GM23338 (cell line): ENCODE measurements at regions not wholly inside any gene's neighbourhood (a gene's known extent, or its start where the extent isn't known, plus 50 kb on each side); places are given as distances from the start of the nearest gene placed in this dataset.
"Not testable (repeated sequence)": the region's sequence is repeated elsewhere in the genome, so short reads cannot be mapped to it uniquely, and the experiment has no call there.

Source experiments
- ATAC-seq: fragments of 200-7000 bp; cut with Tn5 transposase; 3 replicates; pipeline ENCODE4 v1.9.1; 2020
- DNase-seq: peaks from one replicate; pipeline ENCODE4 v3.0.0-alpha.2; 2015; ENCODE audit warnings: low spot score
- H2AFZ ChIP-seq: fragments of 200-600 bp; sonication (generic); 2 replicates; pipeline ENCODE4 v1.8.0; 2016; ENCODE audit warnings: antibody characterized with exemption, mild to moderate bottlenecking, moderate library complexity
- H3F3A ChIP-seq: fragments of 200-600 bp; sonication (generic); replicated peaks from 2 replicates; pipeline ENCODE4 v1.8.0; 2017; ENCODE audit warnings: antibody characterized with exemption, mixed run types, low read depth
- H3K27ac ChIP-seq: fragments of 200-600 bp; sonication (generic); 2 replicates; pipeline ENCODE4 v1.6.1; 2016; ENCODE audit warnings: low read depth
- H3K27me3 ChIP-seq: fragments of 200-600 bp; sonication (generic); 2 replicates; pipeline ENCODE4 v1.8.0; 2016; ENCODE audit warnings: mild to moderate bottlenecking, mixed run types, moderate library complexity; ENCODE audit not compliant: insufficient read depth
- H3K36me3 ChIP-seq: fragments of 200-600 bp; sonication (generic); 2 replicates; pipeline ENCODE4 v1.8.0; 2016; ENCODE audit warnings: mild to moderate bottlenecking; ENCODE audit not compliant: insufficient read depth
- H3K4me1 ChIP-seq: fragments of 200-600 bp; sonication (generic); 2 replicates; pipeline ENCODE4 v1.8.0; 2016; ENCODE audit warnings: mild to moderate bottlenecking, moderate library complexity; ENCODE audit not compliant: insufficient read depth
- H3K4me2 ChIP-seq: fragments of 200-600 bp; sonication (generic); 2 replicates; pipeline ENCODE4 v1.7.1; 2017; ENCODE audit warnings: mixed run types
- H3K4me3 ChIP-seq: fragments of 200-600 bp; sonication (generic); 2 replicates; pipeline ENCODE4 v1.6.1; 2016; ENCODE audit warnings: mixed run types
- H3K79me2 ChIP-seq: fragments of 200-600 bp; sonication (generic); replicated peaks from 2 replicates; pipeline ENCODE4 v1.8.0; 2017; ENCODE audit warnings: mild to moderate bottlenecking; ENCODE audit not compliant: insufficient read depth
- H3K9me2 ChIP-seq: fragments of 200-600 bp; sonication (generic); 2 replicates; pipeline ENCODE4 v1.8.0; 2017; ENCODE audit not compliant: insufficient read depth
- H4K20me1 ChIP-seq: fragments of 200-600 bp; sonication (generic); replicated peaks from 2 replicates; pipeline ENCODE4 v1.8.0; 2017; ENCODE audit warnings: mild to moderate bottlenecking; ENCODE audit not compliant: insufficient read depth
- H3K27ac Mint-ChIP-seq: 2 replicates; pipeline ENCODE4 v1.8.0; 2020; ENCODE audit warnings: inconsistent platforms, mild to moderate bottlenecking, moderate library complexity, mixed read lengths
- H3K27me3 Mint-ChIP-seq: 3 replicates; pipeline ENCODE4 v1.8.0; 2022; ENCODE audit warnings: low read depth, mild to moderate bottlenecking, moderate library complexity, mixed read lengths, inconsistent platforms; ENCODE audit not compliant: insufficient read depth, poor library complexity
- H3K36me3 Mint-ChIP-seq: 3 replicates; pipeline ENCODE4 v1.8.0; 2021; ENCODE audit warnings: low read depth, mild to moderate bottlenecking, inconsistent platforms, moderate library complexity, mixed read lengths
- H3K4me1 Mint-ChIP-seq: 3 replicates; pipeline ENCODE4 v1.8.0; 2020; ENCODE audit warnings: mild to moderate bottlenecking, inconsistent platforms, mixed read lengths
- H3K4me3 Mint-ChIP-seq: 3 replicates; pipeline ENCODE4 v1.8.0; 2021; ENCODE audit warnings: moderate library complexity, mild to moderate bottlenecking, inconsistent platforms, mixed read lengths
- H3K9me3 Mint-ChIP-seq: 3 replicates; pipeline ENCODE4 v1.8.0; 2020; ENCODE audit warnings: moderate library complexity, mild to moderate bottlenecking, inconsistent platforms, mixed read lengths
- CREB1 ChIP-seq: fragments of 250-450 bp; sonication (Bioruptor Pico); IDR thresholded peaks from 2 replicates; pipeline ENCODE4 v1.5.0; 2020; ENCODE audit warnings: low read depth, mild to moderate bottlenecking, moderate library complexity
- EZH2phosphoT487 ChIP-seq: fragments of 200-600 bp; sonication (generic); IDR thresholded peaks from one replicate; pipeline ENCODE4 v1.8.1; 2018; ENCODE audit warnings: antibody characterized with exemption; ENCODE audit not compliant: unreplicated experiment
- JUNB ChIP-seq: IDR thresholded peaks from one replicate; pipeline ENCODE4 v1.6.1; 2016; ENCODE audit warnings: antibody characterized with exemption; ENCODE audit not compliant: unreplicated experiment
- NANOG ChIP-seq: IDR thresholded peaks from 2 replicates; pipeline ENCODE4 v1.6.1; 2016; ENCODE audit warnings: antibody characterized with exemption, borderline replicate concordance
- POLR2AphosphoS5 ChIP-seq: IDR thresholded peaks from 2 replicates; pipeline ENCODE4 v1.6.1; 2016; ENCODE audit warnings: antibody characterized with exemption, low read depth
- STAT1 ChIP-seq: IDR thresholded peaks from one replicate; pipeline ENCODE4 v1.6.1; 2016; ENCODE audit warnings: antibody characterized with exemption; ENCODE audit not compliant: unreplicated experiment
- ZNF114 ChIP-seq: fragments of 250-450 bp; sonication (Bioruptor Pico); IDR thresholded peaks from 2 replicates; pipeline ENCODE4 v1.5.0; 2020; ENCODE audit warnings: mild to moderate bottlenecking, moderate library complexity
- ZNF331 ChIP-seq: fragments of 250-450 bp; sonication (Bioruptor Pico); IDR thresholded peaks from 2 replicates; pipeline ENCODE4 v1.5.0; 2020; ENCODE audit warnings: low read depth, mild to moderate bottlenecking, moderate library complexity
- ZNF462 ChIP-seq: fragments of 250-450 bp; sonication (Bioruptor Pico); IDR thresholded peaks from 2 replicates; pipeline ENCODE4 v1.5.0; 2020; ENCODE audit warnings: mild to moderate bottlenecking, moderate library complexity
- TF ChIP-seq, protein P1 (sequence below): IDR thresholded peaks from 2 replicates; pipeline ENCODE4 v1.6.1; 2016; ENCODE audit warnings: antibody characterized with exemption
- TF ChIP-seq, protein P2 (sequence below), 2 experiments: fragments of 200-600 bp in 1 of 2; sonication (generic) in 1 of 2; conservative IDR thresholded peaks; 2 replicates each; pipeline versions ENCODE4 v1.5.1 to v1.6.1; 2016 to 2017; ENCODE audit warnings: antibody characterized with exemption in 2 of 2, low read depth in 2 of 2, mild to moderate bottlenecking in 2 of 2, moderate library complexity in 1 of 2

DNA sequence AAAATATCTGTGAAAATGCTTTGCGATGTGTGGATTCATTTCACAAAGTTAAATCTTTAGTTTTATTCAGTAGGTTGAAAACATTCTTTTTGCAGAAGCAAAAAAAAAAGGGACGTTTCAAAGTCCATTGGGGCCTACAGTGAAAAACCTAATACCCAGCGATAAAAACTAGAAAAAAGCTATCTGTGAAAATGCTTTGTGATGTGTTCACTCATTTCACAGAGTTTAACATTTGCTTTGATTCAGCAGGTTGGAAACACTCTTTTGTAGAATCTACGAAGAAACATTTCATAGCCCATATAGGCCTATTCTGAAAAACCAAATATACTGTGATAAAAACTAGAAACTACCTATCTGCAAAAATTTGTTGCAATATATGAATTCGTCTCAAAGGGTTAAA is 113.6 kb upstream of the WSB1 start:
- Mint-ChIP-seq H3K36me3 (peaks cover 10% of the 10 kb centered on the region), H3K27me3 (no peaks in the 10 kb centered on the region), H3K4me3 (no peak overlapping the region), H3K27ac (no peak overlapping the region), H3K9me3 (peaks cover 76% of the 10 kb centered on the region), H3K4me1 (no peaks in the 10 kb centered on the region)
- TF ChIP-seq STAT1 (no peak), ZNF114 (no peak), NANOG (no peak), POLR2AphosphoS5 (no peak), CREB1 (CRISPR knock-in tag) (no peak), JUNB (no peak), ZNF462 (CRISPR knock-in tag) (no peak), EZH2phosphoT487 (no peak), ZNF331 (CRISPR knock-in tag) (no peak)
- TF ChIP-seq, protein P1, sequence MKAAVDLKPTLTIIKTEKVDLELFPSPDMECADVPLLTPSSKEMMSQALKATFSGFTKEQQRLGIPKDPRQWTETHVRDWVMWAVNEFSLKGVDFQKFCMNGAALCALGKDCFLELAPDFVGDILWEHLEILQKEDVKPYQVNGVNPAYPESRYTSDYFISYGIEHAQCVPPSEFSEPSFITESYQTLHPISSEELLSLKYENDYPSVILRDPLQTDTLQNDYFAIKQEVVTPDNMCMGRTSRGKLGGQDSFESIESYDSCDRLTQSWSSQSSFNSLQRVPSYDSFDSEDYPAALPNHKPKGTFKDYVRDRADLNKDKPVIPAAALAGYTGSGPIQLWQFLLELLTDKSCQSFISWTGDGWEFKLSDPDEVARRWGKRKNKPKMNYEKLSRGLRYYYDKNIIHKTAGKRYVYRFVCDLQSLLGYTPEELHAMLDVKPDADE, result no peak
- TF ChIP-seq, protein P2, sequence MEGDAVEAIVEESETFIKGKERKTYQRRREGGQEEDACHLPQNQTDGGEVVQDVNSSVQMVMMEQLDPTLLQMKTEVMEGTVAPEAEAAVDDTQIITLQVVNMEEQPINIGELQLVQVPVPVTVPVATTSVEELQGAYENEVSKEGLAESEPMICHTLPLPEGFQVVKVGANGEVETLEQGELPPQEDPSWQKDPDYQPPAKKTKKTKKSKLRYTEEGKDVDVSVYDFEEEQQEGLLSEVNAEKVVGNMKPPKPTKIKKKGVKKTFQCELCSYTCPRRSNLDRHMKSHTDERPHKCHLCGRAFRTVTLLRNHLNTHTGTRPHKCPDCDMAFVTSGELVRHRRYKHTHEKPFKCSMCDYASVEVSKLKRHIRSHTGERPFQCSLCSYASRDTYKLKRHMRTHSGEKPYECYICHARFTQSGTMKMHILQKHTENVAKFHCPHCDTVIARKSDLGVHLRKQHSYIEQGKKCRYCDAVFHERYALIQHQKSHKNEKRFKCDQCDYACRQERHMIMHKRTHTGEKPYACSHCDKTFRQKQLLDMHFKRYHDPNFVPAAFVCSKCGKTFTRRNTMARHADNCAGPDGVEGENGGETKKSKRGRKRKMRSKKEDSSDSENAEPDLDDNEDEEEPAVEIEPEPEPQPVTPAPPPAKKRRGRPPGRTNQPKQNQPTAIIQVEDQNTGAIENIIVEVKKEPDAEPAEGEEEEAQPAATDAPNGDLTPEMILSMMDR (conservative IDR thresholded peaks at IDR 0.05; ENCODE audit: low read depth in 2 of 2), result no peak
- H3F3A ChIP-seq, result no peaks in the 10 kb centered on the region
- DNase-seq (no peak), ATAC-seq (no peak)
- no peak overlapping the region for H2AFZ ChIP-seq
- no peak overlapping the region for H3K27ac ChIP-seq
- H3K4me2 ChIP-seq, result no peak overlapping the region
- no peak overlapping the region for H3K4me3 ChIP-seq
- no peaks in the 10 kb centered on the region for H3K4me1 ChIP-seq
- no peaks in the 10 kb centered on the region for H4K20me1 ChIP-seq
- no peaks in the 10 kb centered on the region for H3K27me3 ChIP-seq
- no peaks in the 10 kb centered on the region for H3K79me2 ChIP-seq
- peaks cover 6% of the 10 kb centered on the region; the same call in 1 of the 2 replicates for H3K36me3 ChIP-seq
- no peaks in the 10 kb centered on the region for H3K9me2 ChIP-seq

DNA sequence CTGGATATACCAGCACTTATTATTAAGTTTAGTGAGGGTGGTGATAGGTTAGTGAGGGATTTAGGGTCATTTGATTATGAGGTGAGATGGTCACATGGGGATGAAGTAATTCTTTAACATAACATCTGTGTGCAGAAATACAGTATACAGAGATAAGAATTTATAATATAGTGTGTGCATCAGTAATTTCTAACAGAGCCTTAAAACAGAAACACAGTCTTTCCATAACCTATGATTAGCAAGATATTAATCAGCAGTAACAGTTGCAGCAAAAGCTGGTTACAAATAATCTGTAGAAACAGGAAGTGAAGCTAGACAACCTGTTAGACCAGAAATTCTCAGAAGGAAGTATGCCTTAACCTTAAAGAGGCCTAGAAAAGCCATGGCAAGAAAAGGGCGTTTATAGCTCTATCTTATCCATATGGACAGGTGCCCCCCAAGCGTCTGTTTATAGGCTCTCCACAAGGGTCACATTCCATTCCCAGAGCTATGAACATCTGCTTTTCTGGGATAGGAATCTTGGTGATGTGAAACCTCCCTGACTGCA is 112.5 kb upstream of the WSB1 start:
- ATAC-seq, H3K27ac Mint-ChIP-seq: not testable (repeated sequence)

More for the DNA sequence above, 112.5 kb upstream of the WSB1 start:
- Mint-ChIP-seq H3K36me3 (peaks cover 15% of the 10 kb centered on the region), H3K9me3 (peaks cover 77% of the 10 kb centered on the region)
- not testable (repeated sequence) for H3K27ac ChIP-seq, H2AFZ ChIP-seq, H4K20me1 ChIP-seq, H3K27me3 Mint-ChIP-seq, H3K4me3 Mint-ChIP-seq, H3K36me3 ChIP-seq, H3K27me3 ChIP-seq, H3K4me1 Mint-ChIP-seq, H3K4me3 ChIP-seq, H3K79me2 ChIP-seq, H3K4me1 ChIP-seq, H3F3A ChIP-seq, H3K9me2 ChIP-seq, DNase-seq, H3K4me2 ChIP-seq
